ENCODE measurements at regions not wholly inside any gene's neighbourhood (a gene's known extent, or its start where the extent isn't known, plus 50 kb on each side); places are given as distances from the start of the nearest gene placed in this dataset.

- no peak for DNase-seq (ENCODE audit: low read depth in 2 of 2)
Observed at GRCh38 chr5:74290634-74291241, 349.8 kb downstream of the ENC1 start.

DNA sequence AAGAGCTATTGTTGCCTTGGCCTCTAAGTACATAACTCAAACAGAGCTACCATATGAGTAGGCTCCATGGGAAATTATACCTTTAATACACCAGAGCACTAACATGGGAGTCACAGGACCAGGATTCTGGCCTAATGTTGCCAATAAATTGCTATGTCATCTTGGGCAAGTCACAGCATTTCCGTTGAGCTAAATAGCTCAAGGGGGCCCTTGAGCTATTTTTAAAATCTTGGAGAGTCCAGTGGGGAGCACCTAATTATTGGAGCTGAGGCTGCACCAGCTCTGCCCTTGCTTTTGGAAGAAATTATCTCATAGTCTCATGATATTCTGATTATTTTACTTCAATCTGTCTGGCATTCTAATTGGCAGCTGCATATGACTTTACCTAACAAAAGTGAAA, 350.8 kb downstream of the ENC1 start:
- no peak for DNase-seq (ENCODE audit: low read depth in 2 of 2)

- no peak for DNase-seq (ENCODE audit: low read depth in 2 of 2)
Observed at GRCh38 chr5:74289238-74289637, 351.3 kb downstream of the ENC1 start.

DNA sequence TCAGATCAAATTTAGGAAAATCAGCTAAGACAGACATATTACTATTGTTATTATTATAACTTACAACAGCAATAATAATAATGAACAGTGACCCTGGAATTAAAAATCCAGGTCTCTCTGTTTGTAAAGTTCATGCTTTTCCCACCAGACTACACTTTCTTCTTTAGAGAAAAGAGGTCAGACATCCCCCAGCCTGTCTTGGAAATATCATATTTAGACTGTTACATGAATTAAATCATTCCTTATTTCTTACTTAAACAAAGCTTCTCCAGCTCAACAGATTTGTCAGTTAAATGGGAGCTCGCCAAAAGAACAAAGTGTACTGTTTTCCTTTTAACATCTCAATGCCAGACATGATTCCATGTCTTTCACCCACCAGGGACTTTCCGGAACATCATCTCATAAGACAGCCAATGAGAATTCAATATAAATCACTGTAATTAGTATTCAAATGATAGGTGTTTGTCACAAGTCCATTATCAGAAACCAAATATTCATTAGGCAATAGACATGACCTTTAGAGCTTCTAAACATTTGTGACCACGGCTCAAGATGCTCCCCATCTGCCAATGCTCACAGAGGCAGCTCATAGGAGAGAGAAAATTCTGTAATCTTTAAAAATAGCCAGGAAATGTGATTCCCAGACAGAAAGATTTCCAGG, 351.9 kb downstream of the ENC1 start:
- no peak for DNase-seq (ENCODE audit: low read depth in 2 of 2)

GRCh38 chr5:74288038-74288437, 352.5 kb downstream of the ENC1 start:
- DNase-seq (ENCODE audit: low read depth in 2 of 2): no peak

- DNase-seq (ENCODE audit: low read depth in 2 of 2): no peak
Observed at GRCh38 chr5:74286734-74287695, 353.5 kb downstream of the ENC1 start.

DNA sequence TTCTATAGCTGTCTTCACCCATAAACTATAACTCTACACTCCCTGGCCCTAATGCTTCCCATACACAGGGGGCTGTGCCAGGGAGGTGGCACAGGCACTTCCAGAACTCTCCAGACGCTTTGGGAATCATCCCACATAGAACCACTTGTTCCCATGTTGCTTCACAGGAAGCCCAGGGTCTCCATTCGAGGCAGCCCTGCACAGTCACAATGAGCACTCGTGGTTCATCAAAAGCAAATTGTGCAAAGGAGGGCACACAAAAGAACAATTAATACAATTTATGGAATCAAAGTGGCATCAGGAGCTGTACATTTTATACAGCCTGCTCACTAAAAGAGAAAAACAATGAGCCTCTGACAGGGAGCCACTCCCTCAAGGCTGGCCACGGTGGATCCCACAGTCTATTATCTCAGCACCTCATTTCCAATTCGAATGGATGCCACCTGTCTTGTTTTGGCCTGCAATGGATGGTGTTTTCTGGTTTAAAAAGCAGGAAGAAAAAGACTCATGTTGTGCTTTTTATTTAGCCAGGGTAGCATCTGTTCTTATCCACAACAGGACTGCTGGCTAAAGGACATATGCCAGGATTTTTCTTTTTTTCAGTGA, 354.8 kb downstream of the ENC1 start:
- DNase-seq (ENCODE audit: low read depth in 2 of 2): no peak

DNA sequence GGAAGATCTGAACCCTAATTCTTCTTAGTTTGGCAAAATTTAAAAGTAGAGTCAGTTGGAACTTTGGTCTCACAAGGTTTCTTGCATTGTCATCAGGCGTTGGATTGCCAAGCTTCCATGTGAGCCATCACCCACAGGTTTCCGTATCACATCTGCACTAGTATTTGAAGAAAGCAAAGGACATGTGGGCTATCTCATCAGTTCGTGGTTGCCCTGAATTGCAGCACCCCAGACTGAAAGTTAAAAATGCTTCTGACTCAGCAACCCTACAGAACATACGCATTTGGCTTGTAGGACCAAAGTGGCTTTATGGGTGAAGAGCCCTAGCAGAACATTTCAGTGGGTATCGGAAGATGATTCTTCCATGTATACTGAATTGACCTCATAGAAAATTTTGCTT, 358.0 kb downstream of the ENC1 start:
- DNase-seq (ENCODE audit: low read depth in 2 of 2): no peak

DNA sequence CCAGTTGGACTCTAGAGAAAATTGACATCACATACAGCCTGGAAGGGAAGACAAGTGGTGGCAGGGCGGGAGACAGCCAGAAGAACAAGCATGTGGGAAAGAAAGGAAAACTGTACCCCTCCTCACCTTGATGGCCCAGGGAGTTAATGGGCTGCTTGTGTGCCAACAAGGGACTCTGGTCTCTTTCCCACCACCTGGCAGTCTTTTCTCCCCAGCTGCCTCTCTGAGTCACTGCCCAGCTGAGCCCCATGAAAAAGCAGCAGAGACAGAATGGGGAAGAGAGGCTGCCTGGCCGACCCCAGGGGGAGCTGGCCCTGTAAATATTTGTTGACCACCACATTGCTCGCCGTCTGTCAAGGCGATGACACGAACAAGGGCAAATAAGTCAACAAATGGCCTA, 359.4 kb downstream of the ENC1 start:
- DNase-seq (ENCODE audit: low read depth in 2 of 2): no peak

DNA sequence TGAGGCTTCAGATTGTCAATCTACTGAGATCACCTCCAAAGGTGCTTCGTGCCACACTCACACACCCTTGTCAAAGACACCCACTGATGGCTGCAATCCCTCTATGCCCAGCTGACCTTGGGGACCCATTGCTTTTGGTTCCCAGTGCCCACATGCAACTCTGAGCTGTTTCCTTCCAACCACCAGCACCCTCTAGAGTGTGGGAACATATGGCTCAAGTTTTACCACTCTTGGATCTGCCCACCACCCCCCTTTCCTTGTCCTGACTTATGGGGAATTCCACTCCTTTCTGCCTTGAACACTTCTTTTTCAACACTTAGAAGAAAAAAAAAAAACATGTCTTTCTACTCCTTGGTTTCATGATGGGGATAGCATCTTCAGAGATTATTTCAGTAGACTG, 360.2 kb downstream of the ENC1 start:
- DNase-seq (ENCODE audit: low read depth in 2 of 2): no peak

DNA sequence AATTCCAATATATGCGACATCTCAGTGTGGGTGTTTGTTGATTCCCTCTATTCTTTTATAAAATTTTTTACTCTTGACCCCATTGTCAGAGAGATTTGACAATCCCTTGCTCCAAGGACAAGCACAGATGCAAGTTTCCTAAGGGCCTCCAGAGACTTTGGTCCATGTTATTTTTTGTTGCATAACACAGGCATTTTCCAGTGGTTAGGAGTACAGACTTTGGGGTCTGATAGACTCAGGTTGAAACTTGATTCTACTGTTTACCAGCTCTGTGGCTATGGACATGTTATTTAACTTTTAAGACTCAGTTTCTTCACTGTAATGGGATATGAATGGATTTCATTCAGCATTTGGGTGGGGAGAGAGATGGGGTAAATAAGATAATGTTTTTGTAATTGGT, 361.3 kb downstream of the ENC1 start:
- no peak for DNase-seq (ENCODE audit: low read depth in 2 of 2)

GRCh38 chr5:74277418-74277817, 363.1 kb downstream of the ENC1 start:
- DNase-seq (ENCODE audit: low read depth in 2 of 2): no peak

- no peak for DNase-seq (ENCODE audit: low read depth in 2 of 2)
Observed at GRCh38 chr5:74275171-74275992, 365.1 kb downstream of the ENC1 start.

- no peak for DNase-seq (ENCODE audit: low read depth in 2 of 2)
Observed at GRCh38 chr5:74274326-74274725, 366.2 kb downstream of the ENC1 start.

GRCh38 chr5:74272831-74273451, 367.6 kb downstream of the ENC1 start:
- no peak for DNase-seq (ENCODE audit: low read depth in 2 of 2)

GRCh38 chr5:74272024-74272775, 368.3 kb downstream of the ENC1 start:
- DNase-seq (ENCODE audit: low read depth in 2 of 2): no peak

- no peak for DNase-seq (ENCODE audit: low read depth in 2 of 2)
Observed at GRCh38 chr5:74268297-74268696, 372.2 kb downstream of the ENC1 start.

DNA sequence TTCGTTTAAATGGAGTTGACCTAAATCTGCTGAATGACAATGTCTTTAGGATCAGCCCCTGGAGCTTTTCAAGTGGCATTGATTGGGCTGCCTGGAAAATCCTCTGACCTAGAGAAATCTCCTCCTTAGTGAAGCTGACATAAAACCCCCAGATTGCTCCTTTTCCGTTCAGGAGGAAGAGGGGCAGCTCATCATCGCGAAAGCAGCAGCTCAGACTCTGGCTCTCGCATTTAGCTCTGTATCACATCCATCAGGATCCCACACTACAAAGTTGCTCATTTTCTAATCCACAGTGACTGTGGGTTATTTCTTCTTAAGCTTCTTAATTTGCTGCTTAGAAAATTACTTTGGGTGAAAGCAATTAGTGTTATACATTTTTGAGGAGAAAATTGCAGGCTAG, 373.7 kb downstream of the ENC1 start:
- DNase-seq (ENCODE audit: low read depth in 2 of 2): no peak

- DNase-seq (ENCODE audit: low read depth in 2 of 2): no peak
Observed at GRCh38 chr5:74266132-74266531, 374.4 kb downstream of the ENC1 start.

GRCh38 chr5:74262544-74263207, 377.9 kb downstream of the ENC1 start:
- no peak for DNase-seq (ENCODE audit: low read depth in 2 of 2)

Measured in stimulated activated CD8-positive, alpha-beta memory T cell treated with anti-CD3 and anti-CD28 coated beads, Interleukin-7, amount 100 ng/mL, for 4 hours (primary cell).